HepG2 (cell line): ENCODE measurements at regions not wholly inside any gene's neighbourhood (a gene's known extent, or its start where the extent isn't known, plus 50 kb on each side); places are given as distances from the start of the nearest gene placed in this dataset.

Source experiments
- ATAC-seq: fragments of 200-7000 bp; cut with Tn5 transposase; 3 replicates; pipeline ENCODE4 v1.9.1; 2020; ENCODE audit warnings: mild to moderate bottlenecking, moderate library complexity
- BruUV-seq: library from RNA; stranded (reverse); fragments of 400-500 nt; replicated peaks from 2 replicates; lab custom pipeline; 2021; lab: Mats Ljungman, UMichigan
- CTCF ChIA-PET: fragments of 300-600 bp; formaldehyde crosslinking; extraction: SDS; loops from one replicate; lab custom pipeline; 2021; ENCODE audit warnings: low total read pairs, inconsistent platforms, low intra/inter-chr PET ratio; lab: Yijun Ruan, JAX
- POLR2A ChIA-PET: fragments of 350-600 bp; sonication (Branson Sonifier 250); formaldehyde crosslinking; loops from one replicate; lab custom pipeline; 2020; ENCODE audit warnings: antibody characterized with exemption, inconsistent platforms; lab: Yijun Ruan, JAX
- DNase-seq: peaks from one replicate; pipeline ENCODE4 v3.0.0-alpha.2; 2015; ENCODE audit warnings: low spot score
- FAIRE-seq: peaks from 3 replicates; lab custom pipeline; 2011; peaks lifted over from hg19 to GRCh38; lab: Jason Lieb, UNC
- H2AFZ ChIP-seq: one replicate; pipeline ENCODE4 v1.6.1; 2011; ENCODE audit warnings: low read length, inconsistent platforms
- H3K27ac ChIP-seq: fragments of 300-600 bp; 3 replicates; pipeline ENCODE4 v1.8.0; 2011; ENCODE audit warnings: mixed run types, mild to moderate bottlenecking, mixed read lengths, low read length, inconsistent platforms; ENCODE audit not compliant: insufficient read depth; ENCODE audit errors: extremely low read length
- H3K27me3 ChIP-seq, 2 experiments: fragments of 200-600 bp in 1 of 2; 2 replicates in 1 of 2; 3 replicates in 1 of 2; pipeline versions ENCODE4 v1.6.0 to v1.8.0; 2011; ENCODE audit warnings: low read length in 2 of 2, mild to moderate bottlenecking in 2 of 2, moderate library complexity in 2 of 2, inconsistent platforms in 1 of 2; ENCODE audit not compliant: insufficient read depth in 2 of 2, control insufficient read depth in 1 of 2
- H3K36me3 ChIP-seq, 2 experiments: fragments of 200-600 bp in 1 of 2; replicated peaks in 1 of 2; 2 replicates in 1 of 2; 3 replicates in 1 of 2; pipeline versions ENCODE4 v1.5.1 to v1.8.0; 2011; ENCODE audit warnings: low read length in 2 of 2, inconsistent platforms in 1 of 2; ENCODE audit not compliant: insufficient read depth in 2 of 2, control insufficient read depth in 1 of 2
- H3K4me1 ChIP-seq: 2 replicates; pipeline ENCODE4 v1.5.1; 2012; ENCODE audit warnings: low read length, inconsistent platforms; ENCODE audit not compliant: insufficient read depth
- H3K4me2 ChIP-seq: 2 replicates; pipeline ENCODE4 v1.6.0; 2011; ENCODE audit warnings: low read depth, low read length, inconsistent platforms
- H3K4me3 ChIP-seq, 3 experiments: fragments of 200-600 bp in 1 of 3; sonication (generic), shearing (Covaris generic) in 1 of 3; replicated peaks in 1 of 3; 2 replicates each; pipeline ENCODE4 v1.5.1; 2011 to 2016; ENCODE audit warnings: low read length in 3 of 3, inconsistent platforms in 2 of 3, low read depth in 2 of 3, mild to moderate bottlenecking in 2 of 3, control low read depth in 1 of 3, mixed read lengths in 1 of 3; ENCODE audit not compliant: insufficient read depth in 1 of 3
- H3K79me2 ChIP-seq: one replicate; pipeline ENCODE4 v1.6.1; 2011; ENCODE audit warnings: low read length, inconsistent platforms; ENCODE audit not compliant: insufficient read depth
- H3K9ac ChIP-seq: 2 replicates; pipeline ENCODE4 v1.6.0; 2011; ENCODE audit warnings: mild to moderate bottlenecking, low read depth, low read length, inconsistent platforms; ENCODE audit not compliant: insufficient read depth
- H3K9me3 ChIP-seq: 2 replicates; pipeline ENCODE4 v1.5.1; 2012; ENCODE audit warnings: mild to moderate bottlenecking, low read length
- H4K20me1 ChIP-seq: 2 replicates; pipeline ENCODE4 v1.6.0; 2011; ENCODE audit warnings: inconsistent platforms, mild to moderate bottlenecking, low read length, moderate library complexity; ENCODE audit not compliant: insufficient read depth
- ATAD3A ChIP-seq: sonication (generic); formaldehyde crosslinking; IDR thresholded peaks from 2 replicates; pipeline ENCODE4 v1.4.0; 2020; ENCODE audit warnings: missing genetic modification reagents
- ATF5 ChIP-seq: sonication (generic); formaldehyde crosslinking; IDR thresholded peaks from 2 replicates; pipeline ENCODE4 v1.4.0; 2020; ENCODE audit warnings: mild to moderate bottlenecking, low read depth, missing genetic modification reagents
- HNF4A ChIP-seq: sonication (generic); formaldehyde crosslinking; IDR thresholded peaks from 2 replicates; pipeline ENCODE4 v1.4.0; 2020; ENCODE audit warnings: missing genetic modification reagents
- IKZF4 ChIP-seq: sonication (generic); formaldehyde crosslinking; IDR thresholded peaks from 2 replicates; pipeline ENCODE4 v1.5.1; 2020; ENCODE audit warnings: borderline replicate concordance, mild to moderate bottlenecking, low read depth, missing genetic modification reagents; ENCODE audit errors: not compliant biosample characterization
- PBX2 ChIP-seq: IDR thresholded peaks from 2 replicates; pipeline ENCODE4 v1.6.1; 2016; ENCODE audit warnings: control low read depth
- PHF20 ChIP-seq: sonication (generic); formaldehyde crosslinking; IDR thresholded peaks from 2 replicates; pipeline ENCODE4 v1.5.0; 2020; ENCODE audit warnings: mild to moderate bottlenecking, missing genetic modification reagents
- SKI ChIP-seq: fragments of 450-650 bp; IDR thresholded peaks from one replicate; pipeline ENCODE4 v1.6.1; 2018; ENCODE audit warnings: mild to moderate bottlenecking; ENCODE audit not compliant: partially characterized antibody
- SP4 ChIP-seq: sonication (generic); formaldehyde crosslinking; IDR thresholded peaks from 2 replicates; pipeline ENCODE4 v1.8.1; 2023; ENCODE audit warnings: mild to moderate bottlenecking, missing genetic modification reagents
- ZFP91 ChIP-seq: sonication (generic); formaldehyde crosslinking; IDR thresholded peaks from 2 replicates; pipeline ENCODE4 v1.9.0; 2022; ENCODE audit warnings: missing genetic modification reagents, mild to moderate bottlenecking, borderline replicate concordance
- ZNF326 ChIP-seq: sonication (generic); formaldehyde crosslinking; IDR thresholded peaks from 2 replicates; pipeline ENCODE4 v1.4.0; 2020; ENCODE audit warnings: missing genetic modification reagents, borderline replicate concordance
- ZNF362 ChIP-seq: sonication (generic); formaldehyde crosslinking; IDR thresholded peaks from 2 replicates; pipeline ENCODE4 v1.4.0; 2020; ENCODE audit warnings: missing genetic modification reagents, mild to moderate bottlenecking, borderline replicate concordance
- ZNF597 ChIP-seq: sonication (generic); formaldehyde crosslinking; IDR thresholded peaks from 2 replicates; pipeline ENCODE4 v1.5.0; 2020; ENCODE audit warnings: missing genetic modification reagents
- WGBS: methylation state at CpG from one replicate; pipeline ENCODE4 v1.1.6; 2017; ENCODE audit warnings: low lambda C conversion rate; 5-methylcytosine and 5-hydroxymethylcytosine counted together
- in situ Hi-C: cut with HindIII; loops from 2 replicates; pipeline ENCODE4 v1.10.0; 2017; ENCODE audit warnings: low pct_unique_long_range_greater_than_20kb; ENCODE audit not compliant: extremely low pct_ligation_motif_present
- intact Hi-C: fragments of 100-400 bp; cut with micrococcal nuclease; formaldehyde crosslinking; loops from one replicate; pipeline ENCODE4 v1.10.0; 2022; ENCODE audit not compliant: unreplicated experiment

GRCh38 chr12:11973396-11973795 is 97.3 kb upstream of the BCL2L14 start (continued):
- TF ChIP-seq ZNF362, result no peak
- no peak for TF ChIP-seq IKZF4
- no peak for TF ChIP-seq ATF5 (CRISPR knock-in tag)
- TF ChIP-seq PHF20 (CRISPR knock-in tag), result no peak
- TF ChIP-seq ATAD3A (CRISPR knock-in tag), result no peak
- TF ChIP-seq, all 625 proteins: peak for 0

- no peak overlapping the region for H3K4me2 ChIP-seq
- H3K9me3 ChIP-seq, result no peaks in the 10 kb centered on the region
- POLR2A ChIA-PET, result no interaction called here
- DNase-seq (no peak), FAIRE-seq (no peak), ATAC-seq (no peak)
- CTCF ChIA-PET, result no interaction called here
- in situ Hi-C loops, result no loop called here
- H3K79me2 ChIP-seq, result no peaks in the 10 kb centered on the region
- 50% methylated on average over 4 of the region's 4 CpGs for WGBS
- TF ChIP-seq HNF4A (CRISPR knock-in tag) (no peak), PBX2 (CRISPR knock-in tag) (no peak), ZNF597 (no peak), ZFP91 (CRISPR knock-in tag) (no peak), ZNF326 (no peak), SP4 (CRISPR knock-in tag) (no peak), SKI (no peak)
- H3K4me1 ChIP-seq, result peaks cover 6% of the 10 kb centered on the region; the same call in 1 of the 2 replicates
- no peaks in the 10 kb centered on the region for H4K20me1 ChIP-seq
- H3K27ac ChIP-seq, result no peak overlapping the region
- H3K27me3 ChIP-seq, result peaks cover 0 to 6% of the 10 kb centered on the region in 2 experiments; a peak in 1 of 5 replicates
- no peaks in the 10 kb centered on the region for H3K36me3 ChIP-seq
- no TSS peak for BruUV-seq
- no peak overlapping the region for H3K4me3 ChIP-seq
- no peak overlapping the region for H2AFZ ChIP-seq
- no peak overlapping the region for H3K9ac ChIP-seq
- intact Hi-C loops, result no loop called here
These were observed 94.7 kb upstream of the BCL2L14 start for GRCh38 chr12:11976005-11976404.
